Type B pancreatic cell (in vitro differentiated cells): ENCODE measurements at regions not wholly inside any gene's neighbourhood (a gene's known extent, or its start where the extent isn't known, plus 50 kb on each side); places are given as distances from the start of the nearest gene placed in this dataset.

Experiments used
- DNase-seq: peaks from one replicate; pipeline ENCODE4 v3.0.0; 2021; ENCODE audit warnings: mixed read lengths; ENCODE audit not compliant: unreplicated experiment; ENCODE audit errors: extremely low spot score
- H3K27ac Mint-ChIP-seq: 2 replicates; pipeline ENCODE4 v1.8.0; 2021; ENCODE audit warnings: mild to moderate bottlenecking, mixed read lengths
- H3K27me3 Mint-ChIP-seq: 2 replicates; pipeline ENCODE4 v1.8.0; 2021; ENCODE audit warnings: mixed read lengths
- H3K36me3 Mint-ChIP-seq: 2 replicates; pipeline ENCODE4 v1.8.0; 2021; ENCODE audit warnings: mixed read lengths
- H3K4me1 Mint-ChIP-seq: one replicate; pipeline ENCODE4 v1.8.0; 2021; ENCODE audit warnings: mixed read lengths; ENCODE audit not compliant: unreplicated experiment
- H3K4me3 Mint-ChIP-seq: 2 replicates; pipeline ENCODE4 v1.8.0; 2021; ENCODE audit warnings: mild to moderate bottlenecking, mixed read lengths
- H3K9me3 Mint-ChIP-seq: 2 replicates; pipeline ENCODE4 v1.8.0; 2021; ENCODE audit warnings: mixed read lengths
- CTCF ChIP-seq: fragments of 200-600 bp; sonication (generic); conservative IDR thresholded peaks from 2 replicates; pipeline ENCODE4 v1.5.0; 2021; ENCODE audit warnings: antibody characterized with exemption, mild to moderate bottlenecking

GRCh38 chr11:62020661-62021060, 53.2 kb upstream of the FTH1 start:
- H3K9me3 Mint-ChIP-seq, result peaks cover 10% of the 10 kb centered on the region
- H3K36me3 Mint-ChIP-seq, result peaks cover 3% of the 10 kb centered on the region
- H3K27me3 Mint-ChIP-seq, result no peaks in the 10 kb centered on the region
- peaks cover 10% of the 10 kb centered on the region for H3K4me1 Mint-ChIP-seq
- H3K4me3 Mint-ChIP-seq, result no peak overlapping the region
- no peak for TF ChIP-seq CTCF
- no peak for DNase-seq
- H3K27ac Mint-ChIP-seq, result no peak overlapping the region

- no peak overlapping the region for H3K4me3 Mint-ChIP-seq
- no peak for DNase-seq
- no peaks in the 10 kb centered on the region for H3K27me3 Mint-ChIP-seq
- TF ChIP-seq CTCF, result no peak
- peaks cover 3% of the 10 kb centered on the region for H3K36me3 Mint-ChIP-seq
- peaks cover 10% of the 10 kb centered on the region for H3K9me3 Mint-ChIP-seq
- H3K27ac Mint-ChIP-seq, result no peak overlapping the region
- H3K4me1 Mint-ChIP-seq, result peaks cover 6% of the 10 kb centered on the region
Observed at GRCh38 chr11:62018981-62019664, 51.7 kb upstream of the FTH1 start.

GRCh38 chr11:62017878-62018655, 50.6 kb upstream of the FTH1 start:
- no peak for DNase-seq
- Mint-ChIP-seq H3K36me3 (peaks cover 3% of the 10 kb centered on the region), H3K4me1 (peaks cover 6% of the 10 kb centered on the region), H3K4me3 (no peak overlapping the region), H3K9me3 (peaks cover 10% of the 10 kb centered on the region), H3K27me3 (no peaks in the 10 kb centered on the region), H3K27ac (no peak overlapping the region)
- TF ChIP-seq CTCF, result no peak
